Motor neuron (in vitro differentiated cells): ENCODE measurements at regions not wholly inside any gene's neighbourhood (a gene's known extent, or its start where the extent isn't known, plus 50 kb on each side); places are given as distances from the start of the nearest gene placed in this dataset.

Experiments
- ATAC-seq, 8 experiments: fragments of 200-7000 bp; cut with Tn5 transposase; replicated peaks in 6 of 8; 2 replicates each; pipeline ENCODE4 v1.8.0; 2021; ENCODE audit warnings: mild to moderate bottlenecking in 8 of 8, moderate library complexity in 8 of 8
- H3K27ac ChIP-seq, 2 donors: fragments of 250-450 bp; sonication (Bioruptor Pico); 2 replicates each; pipeline ENCODE4 v1.9.0; 2021; ENCODE audit warnings: antibody characterized with exemption in 2 of 2, mild to moderate bottlenecking in 2 of 2, moderate library complexity in 1 of 2
- H3K4me1 ChIP-seq, 2 donors: fragments of 250-450 bp; sonication (Bioruptor Pico); replicated peaks in 1 of 2; 2 replicates each; pipeline ENCODE4 v1.6.1; 2021; ENCODE audit warnings: antibody characterized with exemption in 2 of 2, mild to moderate bottlenecking in 2 of 2, moderate library complexity in 1 of 2
- H3K4me3 ChIP-seq, 5 donors: fragments of 250-450 bp; sonication (Bioruptor Pico); 2 replicates each; pipeline ENCODE4 v1.9.0; 2021; ENCODE audit warnings: antibody characterized with exemption in 5 of 5, mild to moderate bottlenecking in 5 of 5, moderate library complexity in 4 of 5
- WGBS, 10 experiments: fragments of 450-650 bp; shearing (Covaris generic); methylation state at CpG; one replicate each; pipeline ENCODE4 v1.0.0; 2022; 5-methylcytosine and 5-hydroxymethylcytosine counted together
- in situ Hi-C, 9 experiments: fragments of 400-800 bp; cut with MboI; loops; one replicate each; pipeline ENCODE4 v1.15.0; 2021; ENCODE audit warnings: low sequenced_read_pairs in 9 of 9, low pct_unique_long_range_greater_than_20kb in 2 of 9; ENCODE audit not compliant: unreplicated experiment in 9 of 9

DNA sequence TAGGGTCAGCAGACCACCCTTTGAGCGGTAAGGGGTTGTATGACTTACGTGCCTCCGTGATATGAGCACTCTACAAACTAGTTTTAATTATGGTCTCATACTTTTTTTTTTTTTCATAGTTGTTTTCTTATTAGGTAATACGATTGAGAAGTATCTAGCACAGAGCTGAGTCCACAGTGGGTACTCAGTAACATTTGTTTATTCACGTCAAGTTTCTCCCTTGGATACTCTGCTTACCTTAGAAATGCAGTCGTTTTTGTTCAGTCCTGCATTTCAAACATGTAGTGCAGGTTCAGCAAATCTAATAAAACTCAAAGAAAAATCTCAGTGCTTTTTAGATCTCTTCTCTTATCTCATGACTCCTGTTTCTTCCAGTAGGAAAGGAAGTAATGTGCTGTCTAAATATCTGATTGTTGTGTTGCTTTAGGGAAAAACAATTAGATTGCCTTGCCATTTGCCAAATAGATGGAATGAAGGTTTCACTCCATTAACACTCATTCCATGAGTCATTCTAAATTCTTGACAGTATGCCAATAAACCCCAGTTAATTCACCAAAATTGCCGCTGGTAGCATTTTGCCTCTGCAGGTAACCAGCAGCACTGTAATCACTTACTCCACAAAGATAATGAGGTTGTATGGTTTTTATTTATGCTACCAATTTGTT, 118.9 kb downstream of the PTCSC3 start:
- H3K4me1 ChIP-seq: peaks cover 0 to 8% of the 10 kb centered on the region in 2 donors
- ATAC-seq: peak in 2 of 8 experiments; percentile 35 to 93
- in situ Hi-C loops: loop anchor here in 3 of 9 experiments (25.0 kb wide), 3 partner anchors 170 to 555 kb away; no protein-coding TSS in a partner anchor
- no peak overlapping the region for H3K27ac ChIP-seq
- WGBS, 10 experiments: 28 to 83% (median 56%) methylated on average over 1 to 7 of the region's 7 CpGs
- H3K4me3 ChIP-seq: no peak overlapping the region

DNA sequence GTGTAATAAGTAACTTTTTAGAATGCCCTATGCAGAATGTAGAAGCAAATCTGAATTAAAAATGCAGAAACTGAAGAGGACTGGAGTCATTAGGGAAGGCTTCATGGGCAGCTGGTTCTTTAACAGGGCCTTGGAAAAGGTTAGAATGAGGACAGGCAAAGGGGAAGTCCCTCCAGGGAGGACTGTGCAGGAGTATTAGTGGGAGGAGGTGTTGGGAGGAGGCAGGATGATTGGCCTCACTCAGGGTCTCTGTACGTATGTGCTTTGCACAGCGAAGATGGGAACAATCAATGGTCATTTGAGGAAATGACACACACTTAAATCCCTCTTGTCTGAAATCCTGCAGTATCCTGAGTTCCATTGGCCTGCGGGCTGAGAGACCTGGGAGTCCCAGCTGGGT, 119.7 kb downstream of the PTCSC3 start:
- WGBS, 10 experiments: 67 to 94% (median 80%) methylated on average over 1 to 3 of the region's 3 CpGs; no CpG with 5 or more reads in 2 of the 10 experiments
- in situ Hi-C loops: loop anchor here in 3 of 9 experiments (25.0 kb wide), 3 partner anchors 170 to 555 kb away; no protein-coding TSS in a partner anchor
- Histone ChIP-seq H3K4me1 (peaks cover 0 to 8% of the 10 kb centered on the region in 2 donors), H3K4me3 (no peak overlapping the region), H3K27ac (no peak overlapping the region)
- ATAC-seq: peak in 3 of 8 experiments; percentile 6 to 54 (median 18)

DNA sequence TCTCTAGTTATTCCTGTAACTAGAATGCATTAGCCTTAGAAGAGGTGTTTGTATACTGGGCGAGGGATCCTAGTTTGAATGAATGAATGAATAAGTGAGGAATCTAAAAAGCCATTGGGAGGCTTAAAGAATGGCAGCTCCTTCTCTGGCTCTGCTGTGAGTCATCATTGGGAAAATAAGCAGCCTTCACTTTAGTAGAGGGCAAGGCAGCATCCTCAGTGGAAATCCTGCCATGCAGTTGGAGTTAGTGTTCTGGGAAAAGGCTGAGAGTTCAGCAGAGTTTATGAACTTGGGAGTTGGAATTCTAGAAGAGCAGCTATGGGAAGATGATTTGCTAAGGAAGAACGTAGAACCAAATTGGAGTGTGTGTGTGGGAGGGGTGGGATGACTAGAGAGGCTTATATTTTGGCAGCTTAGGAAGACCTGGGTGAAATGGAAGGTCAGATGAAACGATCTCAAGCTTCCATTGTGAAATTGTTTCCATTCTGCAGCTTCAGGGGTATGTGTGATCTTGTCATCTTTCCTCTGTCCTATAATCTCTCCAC, 120.8 kb downstream of the PTCSC3 start:
- in situ Hi-C loops: loop anchor here in 3 of 9 experiments (25.0 kb wide), 3 partner anchors 168 to 557 kb away; no protein-coding TSS in a partner anchor
- 0 to 90% (median 41%) methylated on average over 1 to 3 of the region's 3 CpGs; no CpG with 5 or more reads in 2 of the 10 experiments for WGBS, 10 experiments
- Histone ChIP-seq H3K4me1 (peaks cover 0 to 8% of the 10 kb centered on the region in 2 donors), H3K27ac (no peak overlapping the region), H3K4me3 (no peak overlapping the region)
- peak in 2 of 8 experiments; percentile 34 to 38 for ATAC-seq

DNA sequence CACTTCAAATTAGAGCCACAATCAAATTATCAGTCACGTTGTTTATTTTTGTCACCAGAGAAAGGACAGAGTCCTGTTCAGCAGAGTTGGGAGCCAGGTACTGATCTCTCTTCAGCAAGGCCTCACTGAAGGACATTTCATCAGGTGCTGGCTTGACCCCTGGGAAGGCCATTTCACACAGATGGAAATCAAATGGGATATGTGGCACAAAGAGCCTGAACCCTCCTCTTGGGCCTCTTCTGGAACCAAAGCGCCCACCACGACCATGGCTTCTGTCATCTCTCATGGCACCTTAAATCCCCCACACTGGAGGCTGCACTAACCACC, 121.5 kb downstream of the PTCSC3 start:
- H3K4me1 ChIP-seq: peaks cover 0 to 8% of the 10 kb centered on the region in 2 donors
- 10 to 92% (median 79%) methylated on average over 2 to 3 of the region's 3 CpGs; no CpG with 5 or more reads in 3 of the 10 experiments for WGBS, 10 experiments
- no peak overlapping the region for H3K27ac ChIP-seq
- in situ Hi-C loops: loop anchor here in 3 of 9 experiments (25.0 kb wide), 3 partner anchors 168 to 557 kb away; no protein-coding TSS in a partner anchor
- ATAC-seq: no peak
- H3K4me3 ChIP-seq: no peak overlapping the region

DNA sequence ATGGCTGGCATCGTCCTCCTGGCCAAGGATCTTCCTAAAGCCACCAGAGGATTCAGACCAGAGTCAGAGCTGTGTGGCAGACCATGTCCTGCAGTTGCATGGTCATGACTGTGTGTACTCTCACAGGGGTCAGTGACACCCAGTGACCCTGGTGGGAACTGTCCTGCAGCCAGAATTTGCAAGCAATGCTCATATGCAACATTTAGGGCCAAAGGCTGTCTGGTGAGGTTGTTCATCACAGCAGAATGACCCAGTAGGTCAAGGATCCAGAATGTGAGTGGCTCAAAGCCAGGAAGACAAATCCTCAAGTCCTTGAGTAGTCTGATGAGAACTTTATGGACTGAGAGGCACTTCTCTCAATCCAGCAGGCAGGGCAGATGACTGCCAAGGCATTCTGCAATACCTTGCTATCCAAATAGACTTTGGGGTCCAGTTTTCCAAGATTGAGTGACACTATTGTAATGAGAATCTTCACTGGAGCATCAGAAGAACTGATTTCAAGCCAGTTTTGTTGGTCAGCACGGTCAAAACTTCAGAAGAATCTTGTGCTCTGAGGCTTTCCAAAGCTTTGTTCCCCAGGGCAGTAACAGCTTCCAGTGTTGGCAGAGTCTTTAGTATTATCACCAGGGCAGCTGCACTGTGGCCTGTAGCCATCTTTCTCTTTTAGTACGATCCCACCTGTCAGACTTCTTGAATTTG, 122.0 kb downstream of the PTCSC3 start:
- Histone ChIP-seq H3K27ac (no peak overlapping the region), H3K4me1 (peaks cover 0 to 5% of the 10 kb centered on the region in 2 donors), H3K4me3 (no peak overlapping the region)
- ATAC-seq: no peak
- in situ Hi-C loops: loop anchor here in 3 of 9 experiments (25.0 kb wide), 3 partner anchors 167 to 558 kb away; no protein-coding TSS in a partner anchor
- 0 to 86% (median 64%) methylated on average over 1 to 3 of the region's 3 CpGs; no CpG with 5 or more reads in 2 of the 10 experiments for WGBS, 10 experiments

DNA sequence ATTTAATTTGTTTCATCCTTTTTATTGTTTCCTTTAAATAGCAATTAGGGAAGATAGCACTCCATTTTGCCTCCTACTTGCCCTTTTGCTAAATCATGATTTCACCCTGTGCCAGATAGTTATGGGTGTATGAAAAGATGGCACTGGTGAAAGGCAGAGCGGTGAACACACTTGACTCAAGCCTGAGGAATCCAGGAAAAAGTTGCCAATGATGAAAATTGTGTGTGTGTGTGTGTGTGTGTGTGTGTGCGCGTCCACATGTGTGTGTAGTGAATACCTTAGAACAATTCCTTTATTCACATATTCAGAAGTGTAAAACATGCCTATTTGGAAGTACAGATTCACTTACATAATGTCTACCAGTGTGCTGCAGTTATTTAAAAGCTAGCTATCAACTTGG, 123.8 kb downstream of the PTCSC3 start:
- no peak for ATAC-seq
- Histone ChIP-seq H3K4me1 (no peaks in the 10 kb centered on the region), H3K27ac (no peak overlapping the region), H3K4me3 (no peak overlapping the region)
- in situ Hi-C loops: loop anchor here in 3 of 9 experiments (25.0 kb wide), 3 partner anchors 165 to 560 kb away; no protein-coding TSS in a partner anchor
- 17 to 100% (median 78%) methylated on average over 1 to 3 of the region's 3 CpGs; no CpG with 5 or more reads in 2 of the 10 experiments for WGBS, 10 experiments

DNA sequence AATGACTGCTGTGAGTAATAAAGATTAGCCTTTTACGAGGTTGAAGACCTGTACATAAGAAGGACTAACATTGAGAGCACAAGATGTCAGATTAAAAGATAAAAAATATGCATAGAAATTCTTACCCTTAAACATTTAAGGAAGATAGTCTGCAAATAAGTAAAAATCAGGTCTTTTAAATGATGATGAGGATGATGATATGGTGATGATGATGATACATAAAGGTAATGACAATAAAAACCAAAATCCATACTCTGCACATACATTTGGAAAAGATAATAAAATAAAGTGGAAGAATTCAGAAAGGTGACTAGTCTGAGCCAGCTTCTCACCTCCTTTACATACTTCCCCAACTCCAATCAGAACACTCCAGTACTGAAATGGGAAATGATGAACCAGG, 124.5 kb downstream of the PTCSC3 start:
- no peak overlapping the region for H3K27ac ChIP-seq
- WGBS, 10 experiments: 0 to 100% (median 43%) methylated on average over 1 of the region's 1 CpG; no CpG with 5 or more reads in 2 of the 10 experiments
- no peak for ATAC-seq
- in situ Hi-C loops: loop anchor here in 3 of 9 experiments (25.0 kb wide), 3 partner anchors 165 to 560 kb away; no protein-coding TSS in a partner anchor
- no peak overlapping the region for H3K4me3 ChIP-seq
- no peaks in the 10 kb centered on the region for H3K4me1 ChIP-seq

DNA sequence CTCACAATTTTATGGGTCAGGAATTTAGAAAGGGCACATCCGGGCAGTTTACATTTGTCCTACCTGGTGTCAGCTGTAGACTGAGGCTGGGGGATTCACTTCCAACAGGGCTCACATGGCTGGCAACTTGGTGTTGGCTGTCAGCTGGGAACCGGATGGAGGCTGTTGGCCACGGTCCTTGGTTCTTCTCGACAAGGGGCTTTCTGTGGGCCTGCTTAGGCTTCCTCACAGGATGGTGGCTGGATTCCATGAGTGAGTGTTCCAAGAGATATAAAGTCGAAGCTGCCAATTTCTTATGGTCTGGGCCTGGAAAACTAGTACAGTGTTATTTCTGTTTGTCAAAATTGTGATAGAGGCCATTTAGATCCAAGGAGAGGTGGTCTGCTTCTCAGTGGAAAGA, 127.9 kb downstream of the PTCSC3 start:
- in situ Hi-C loops: no loop called here
- Histone ChIP-seq H3K27ac (no peak overlapping the region), H3K4me1 (no peaks in the 10 kb centered on the region), H3K4me3 (no peak overlapping the region)
- ATAC-seq: no peak
- WGBS, 10 experiments: 38 to 100% (median 85%) methylated on average over 1 to 3 of the region's 5 CpGs; no CpG with 5 or more reads in 2 of the 10 experiments

DNA sequence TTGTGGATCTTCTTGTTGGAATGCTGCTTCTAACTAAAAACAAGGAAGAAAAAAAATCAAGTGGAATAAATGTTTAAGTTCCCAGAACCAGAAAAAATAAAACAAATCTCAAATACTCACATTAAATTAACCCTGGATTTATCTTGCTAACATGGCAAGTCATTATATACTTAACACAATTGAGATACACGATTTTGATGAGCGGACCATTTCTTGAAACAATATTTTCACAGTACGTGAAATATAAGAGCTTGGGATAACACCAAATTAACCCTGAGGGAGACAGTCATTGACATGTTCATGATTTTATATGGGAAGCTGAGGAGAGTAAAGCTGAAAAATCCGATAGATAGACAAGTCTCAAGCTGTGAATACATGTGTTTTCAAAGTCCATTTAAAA, 128.6 kb downstream of the PTCSC3 start:
- 6 to 100% (median 85%) methylated on average over 1 to 4 of the region's 4 CpGs for WGBS, 10 experiments
- Histone ChIP-seq H3K27ac (no peak overlapping the region), H3K4me3 (no peak overlapping the region), H3K4me1 (no peaks in the 10 kb centered on the region)
- in situ Hi-C loops: no loop called here
- no peak for ATAC-seq

DNA sequence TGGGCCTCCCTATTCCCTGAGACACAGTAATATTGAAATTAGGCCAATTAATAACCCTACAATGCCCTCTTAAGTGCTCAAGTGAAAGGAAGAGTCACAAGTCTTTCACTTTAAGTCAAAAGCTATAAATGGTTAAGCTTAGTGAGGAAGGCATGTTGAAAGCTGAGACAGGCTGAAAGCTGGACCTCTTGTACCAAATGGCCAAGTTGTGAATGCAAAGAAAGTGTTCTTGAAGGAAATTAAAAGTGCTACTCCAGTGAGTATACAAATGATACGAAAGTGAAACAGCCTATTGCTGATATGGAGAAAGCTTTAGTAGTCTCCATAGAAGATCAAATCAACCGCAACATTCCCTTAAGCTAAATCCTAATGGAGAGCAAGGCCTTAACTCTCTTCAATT, 140.8 kb downstream of the PTCSC3 start:
- Histone ChIP-seq H3K4me1 (no peaks in the 10 kb centered on the region), H3K27ac (no peak overlapping the region), H3K4me3 (no peak overlapping the region)
- WGBS, 10 experiments: 0 to 100% (median 76%) methylated on average over 1 to 2 of the region's 2 CpGs; no CpG with 5 or more reads in 1 of the 10 experiments
- ATAC-seq: no peak
- in situ Hi-C loops: no loop called here

DNA sequence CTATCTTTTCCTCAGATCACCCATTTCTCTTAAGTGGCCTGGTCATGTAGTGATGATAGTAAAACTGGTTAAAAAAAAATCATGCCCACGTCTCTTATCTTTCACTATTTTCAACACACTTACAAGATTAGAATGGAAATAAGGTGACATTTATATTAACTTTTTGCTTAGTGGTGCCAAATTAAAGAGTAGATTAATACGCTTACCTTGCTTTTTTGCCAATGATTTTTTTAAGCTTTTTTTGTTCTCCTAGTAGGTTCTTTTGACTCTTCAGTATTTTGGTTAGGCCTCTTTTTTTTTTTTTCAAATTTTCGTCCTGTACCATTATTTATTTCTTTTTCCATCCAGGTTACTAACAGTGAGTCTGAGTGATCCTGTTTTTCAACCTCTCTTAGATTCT, 147.9 kb downstream of the PTCSC3 start:
- in situ Hi-C loops: no loop called here
- no peak for ATAC-seq
- 0 to 100% (median 77%) methylated on average over 1 to 3 of the region's 3 CpGs for WGBS, 10 experiments

DNA sequence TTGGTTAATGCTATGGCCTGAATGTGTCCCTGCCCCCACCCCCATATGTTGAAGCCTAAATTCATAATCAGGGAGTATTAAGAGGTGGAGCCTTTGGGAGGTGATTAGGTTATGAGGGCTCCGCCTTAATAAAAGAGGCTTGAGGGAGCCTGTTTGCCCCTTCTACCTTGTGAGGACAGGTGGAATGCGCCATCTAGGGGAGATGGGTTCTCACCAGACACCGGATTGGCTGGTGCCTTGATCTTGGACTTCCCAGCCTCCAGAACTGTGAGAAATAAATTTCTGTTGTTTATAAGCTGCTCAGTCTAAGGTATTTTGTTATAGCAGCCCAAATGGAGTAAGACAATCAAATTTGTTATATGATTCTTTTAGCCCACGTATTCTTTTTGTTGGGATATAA, 148.3 kb downstream of the PTCSC3 start:
- Histone ChIP-seq H3K4me3 (no peak overlapping the region), H3K4me1 (peaks cover 0 to 6% of the 10 kb centered on the region in 2 donors), H3K27ac (no peak overlapping the region)
- WGBS, 10 experiments: 24 to 100% (median 87%) methylated on average over 1 to 4 of the region's 4 CpGs; no CpG with 5 or more reads in 1 of the 10 experiments
- no peak for ATAC-seq
- in situ Hi-C loops: no loop called here

More for the DNA sequence above, 147.9 kb downstream of the PTCSC3 start:
- H3K4me1 ChIP-seq: peaks cover 0 to 1% of the 10 kb centered on the region in 2 donors
- H3K4me3 ChIP-seq: no peak overlapping the region
- no peak overlapping the region for H3K27ac ChIP-seq

DNA sequence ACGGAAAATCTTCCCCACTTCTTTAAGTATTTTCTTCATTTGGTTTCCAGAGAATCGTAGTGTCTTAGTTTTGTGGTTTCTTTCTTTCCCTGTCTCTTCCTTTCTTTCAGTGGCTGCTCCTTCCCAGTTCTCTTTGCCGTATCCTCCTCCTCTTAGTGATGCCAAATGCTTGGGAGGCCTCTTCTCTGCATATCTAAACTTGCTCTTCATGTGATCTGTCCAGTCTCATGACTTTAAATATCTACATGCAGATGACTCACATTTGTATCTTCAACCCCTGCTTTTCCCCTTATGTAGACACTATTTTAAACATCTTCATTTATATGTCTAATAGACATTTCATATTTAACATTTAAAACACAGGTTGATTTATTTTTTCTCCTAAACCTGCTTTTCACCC, 149.2 kb downstream of the PTCSC3 start:
- H3K4me3 ChIP-seq: no peak overlapping the region
- WGBS, 10 experiments: 5 to 100% (median 78%) methylated on average over 1 to 3 of the region's 3 CpGs; no CpG with 5 or more reads in 1 of the 10 experiments
- H3K4me1 ChIP-seq: peaks cover 0 to 14% of the 10 kb centered on the region in 2 donors
- in situ Hi-C loops: no loop called here
- peak in 2 of 8 experiments; percentile 96 to 98 for ATAC-seq
- no peak overlapping the region for H3K27ac ChIP-seq
